B cell (primary cell): ENCODE measurements at regions not wholly inside any gene's neighbourhood (a gene's known extent, or its start where the extent isn't known, plus 50 kb on each side); places are given as distances from the start of the nearest gene placed in this dataset.
"Not testable (repeated sequence)": the region's sequence is repeated elsewhere in the genome, so short reads cannot be mapped to it uniquely, and the experiment has no call there.

Source experiments
- ATAC-seq: fragments of 200-7000 bp; cut with Tn5 transposase; one replicate; pipeline ENCODE4 v1.10.0; 2021; ENCODE audit warnings: low read depth, mild to moderate bottlenecking, moderate number of reproducible peaks, moderate library complexity
- CTCF ChIA-PET: fragments of 350-600 bp; sonication (Branson Sonifier 250); formaldehyde crosslinking; loops from one replicate; lab custom pipeline; 2021; ENCODE audit warnings: antibody characterized with exemption, inconsistent platforms; lab: Charles Lee
- POLR2A ChIA-PET: fragments of 350-600 bp; sonication (Branson Sonifier 250); formaldehyde crosslinking; loops from one replicate; lab custom pipeline; 2021; ENCODE audit warnings: antibody characterized with exemption; lab: Charles Lee
- DNase-seq: peaks from one replicate; pipeline ENCODE4 v3.0.0; 2013
- H2AFZ ChIP-seq: 2 replicates; pipeline ENCODE4 v1.6.1; 2012; ENCODE audit warnings: mild to moderate bottlenecking, low read depth, low read length; ENCODE audit not compliant: insufficient read depth, poor library complexity, severe bottlenecking
- H3K27ac ChIP-seq, 2 donors: 1 replicate in 1 of 2; 2 replicates in 1 of 2; pipeline ENCODE4 v1.5.1; 2012 to 2013; ENCODE audit warnings: low read length in 2 of 2, mild to moderate bottlenecking in 2 of 2, moderate library complexity in 1 of 2
- H3K27me3 ChIP-seq, 4 experiments: fragments of 200-600 bp in 1 of 4; sonication (generic) in 1 of 4; replicated peaks in 1 of 4; 1 replicate in 2 of 4; 2 replicates in 2 of 4; pipeline versions ENCODE4 v1.6.1 to v1.7.0; 2013 to 2016; ENCODE audit warnings: low read length in 3 of 4, mild to moderate bottlenecking in 2 of 4, mixed read lengths in 1 of 4, moderate library complexity in 1 of 4; ENCODE audit not compliant: insufficient read depth in 4 of 4, control insufficient read depth in 3 of 4; ENCODE audit errors: control extremely low read depth in 1 of 4
- H3K36me3 ChIP-seq, 2 experiments: replicated peaks in 1 of 2; 1 replicate in 1 of 2; 2 replicates in 1 of 2; pipeline versions ENCODE4 v1.6.1 to v1.7.1; 2013; ENCODE audit warnings: low read length in 1 of 2; ENCODE audit not compliant: insufficient read depth in 2 of 2, control insufficient read depth in 1 of 2; ENCODE audit errors: control extremely low read depth in 1 of 2, extremely low read depth in 1 of 2
- H3K4me1 ChIP-seq, 2 donors: fragments of 200-600 bp in 1 of 2; sonication (generic) in 1 of 2; 1 replicate in 1 of 2; 2 replicates in 1 of 2; pipeline versions ENCODE4 v1.5.1 to v1.6.1; 2013 to 2017; ENCODE audit warnings: low read length in 2 of 2; ENCODE audit not compliant: control insufficient read depth in 2 of 2, insufficient read depth in 2 of 2
- H3K4me2 ChIP-seq: replicated peaks from 2 replicates; pipeline ENCODE3; 2012; ENCODE audit warnings: mild to moderate bottlenecking, low read depth, low read length; ENCODE audit not compliant: poor library complexity, severe bottlenecking
- H3K4me3 ChIP-seq, 5 experiments: fragments of 200-600 bp in 1 of 5; sonication (generic) in 1 of 5; 1 replicate in 3 of 5; 2 replicates in 2 of 5; pipeline versions ENCODE4 v1.5.1 to v1.7.0; 2011 to 2016; ENCODE audit warnings: low read length in 4 of 5, mild to moderate bottlenecking in 4 of 5, low read depth in 2 of 5, control low read depth in 1 of 5, moderate library complexity in 1 of 5; ENCODE audit not compliant: insufficient read depth in 1 of 5; ENCODE audit errors: control extremely low read depth in 1 of 5, extremely low read depth in 1 of 5
- H3K79me2 ChIP-seq: fragments of 200-600 bp; sonication (generic); one replicate; pipeline ENCODE4 v1.6.0; 2016; ENCODE audit warnings: low read length; ENCODE audit not compliant: control insufficient read depth, insufficient read depth
- H3K9ac ChIP-seq: fragments of 200-600 bp; sonication (generic); 2 replicates; pipeline ENCODE4 v1.6.1; 2017; ENCODE audit warnings: mild to moderate bottlenecking, low read length, moderate library complexity
- H3K9me3 ChIP-seq, 3 donors: one replicate each; pipeline versions ENCODE4 v1.6.1 to v1.7.1; 2013; ENCODE audit warnings: low read length in 2 of 3; ENCODE audit not compliant: control insufficient read depth in 2 of 3, insufficient read depth in 1 of 3; ENCODE audit errors: control extremely low read depth in 1 of 3
- H4K20me1 ChIP-seq: 2 replicates; pipeline ENCODE4 v1.6.0; 2012; ENCODE audit warnings: mild to moderate bottlenecking, low read length; ENCODE audit not compliant: insufficient read depth, control insufficient read depth, poor library complexity, severe bottlenecking
- H3K27ac Mint-ChIP-seq: one replicate; pipeline ENCODE4 v1.8.0; 2021; ENCODE audit warnings: mixed read lengths
- H3K27me3 Mint-ChIP-seq: one replicate; pipeline ENCODE4 v1.8.0; 2021; ENCODE audit warnings: mixed read lengths
- H3K4me1 Mint-ChIP-seq: one replicate; pipeline ENCODE4 v1.8.0; 2021; ENCODE audit warnings: mixed read lengths
- H3K4me3 Mint-ChIP-seq: one replicate; pipeline ENCODE4 v1.8.0; 2021; ENCODE audit warnings: mixed read lengths
- H3K9me3 Mint-ChIP-seq: one replicate; pipeline ENCODE4 v1.8.0; 2022; ENCODE audit warnings: mixed read lengths; ENCODE audit not compliant: insufficient read depth
- CTCF ChIP-seq: fragments of 200-600 bp; IDR thresholded peaks from one replicate; pipeline ENCODE4 v1.8.0; 2022; ENCODE audit warnings: antibody characterized with exemption, mild to moderate bottlenecking
- EZH2 ChIP-seq: IDR thresholded peaks from 2 replicates; pipeline ENCODE4 v1.6.1; 2012; ENCODE audit warnings: borderline replicate concordance, low read depth, mild to moderate bottlenecking, moderate library complexity, low read length; ENCODE audit not compliant: insufficient read depth, poor library complexity, severe bottlenecking
- WGBS: methylation state at CpG from one replicate; pipeline ENCODE4 v1.1.5; 2013; ENCODE audit warnings: missing lambda C conversion rate; ENCODE audit not compliant: insufficient coverage; 5-methylcytosine and 5-hydroxymethylcytosine counted together
- intact Hi-C: fragments of 100-400 bp; cut with micrococcal nuclease; formaldehyde crosslinking; loops from one replicate; pipeline ENCODE4 v1.10.0; 2022

- Histone ChIP-seq H2AFZ (no peak overlapping the region), H3K36me3 (no peaks in the 10 kb centered on the region), H3K4me3 (no peak overlapping the region), H3K4me1 (no peaks in the 10 kb centered on the region), H3K4me2 (no peak overlapping the region), H3K9ac (no peak overlapping the region), H3K27me3 (no peaks in the 10 kb centered on the region), H3K79me2 (no peaks in the 10 kb centered on the region), H4K20me1 (no peaks in the 10 kb centered on the region), H3K9me3 (peaks cover 0 to 3% (median 0%) of the 10 kb centered on the region in 3 donors), H3K27ac (no peak overlapping the region)
- ATAC-seq (no peak), DNase-seq (no peak)
- Mint-ChIP-seq H3K9me3 (no peaks in the 10 kb centered on the region), H3K4me1 (no peaks in the 10 kb centered on the region), H3K27me3 (no peaks in the 10 kb centered on the region), H3K4me3 (no peak overlapping the region), H3K27ac (no peak overlapping the region)
- TF ChIP-seq CTCF, result no peak
- no peak for TF ChIP-seq EZH2
- intact Hi-C loops, result no loop called here
- POLR2A ChIA-PET, result no interaction called here
- CTCF ChIA-PET, result no interaction called here
Observed at GRCh38 chr2:175597286-175597685, 404.8 kb downstream of the LNPK start.

GRCh38 chr2:175595139-175595538 is 406.9 kb downstream of the LNPK start:
- POLR2A ChIA-PET, result no interaction called here
- Mint-ChIP-seq H3K27me3 (no peaks in the 10 kb centered on the region), H3K9me3 (no peaks in the 10 kb centered on the region), H3K4me3 (no peak overlapping the region), H3K27ac (no peak overlapping the region), H3K4me1 (no peaks in the 10 kb centered on the region)
- Histone ChIP-seq H3K9ac (no peak overlapping the region), H3K36me3 (no peaks in the 10 kb centered on the region), H2AFZ (no peak overlapping the region), H3K27me3 (no peaks in the 10 kb centered on the region), H3K4me2 (no peak overlapping the region), H3K27ac (no peak overlapping the region), H3K79me2 (no peaks in the 10 kb centered on the region), H3K9me3 (peaks cover 0 to 2% (median 0%) of the 10 kb centered on the region in 3 donors), H4K20me1 (no peaks in the 10 kb centered on the region), H3K4me3 (no peak overlapping the region), H3K4me1 (no peaks in the 10 kb centered on the region)
- DNase-seq (no peak), ATAC-seq (no peak)
- intact Hi-C loops, result no loop called here
- TF ChIP-seq CTCF (no peak), EZH2 (no peak)
- CTCF ChIA-PET, result no interaction called here
- WGBS, result 89% methylated on average over 1 of the region's 4 CpGs

- H3K27me3 ChIP-seq, H3K4me3 ChIP-seq, H3K4me2 ChIP-seq, CTCF ChIA-PET, H3K9me3 Mint-ChIP-seq, H3K36me3 ChIP-seq, H3K79me2 ChIP-seq, H3K9ac ChIP-seq, DNase-seq, H2AFZ ChIP-seq, H3K27ac Mint-ChIP-seq, H3K27ac ChIP-seq, ATAC-seq, POLR2A ChIA-PET, H3K4me3 Mint-ChIP-seq, H3K4me1 Mint-ChIP-seq, H4K20me1 ChIP-seq, intact Hi-C loops, H3K27me3 Mint-ChIP-seq, H3K4me1 ChIP-seq, H3K9me3 ChIP-seq: not testable (repeated sequence)
- 96% methylated on average over 26 of the region's 32 CpGs for WGBS
Observed at GRCh38 chr2:175593686-175594525, 408.2 kb downstream of the LNPK start.
